Muscle layer of duodenum (tissue), 2 donors: ENCODE measurements at regions not wholly inside any gene's neighbourhood (a gene's known extent, or its start where the extent isn't known, plus 50 kb on each side); places are given as distances from the start of the nearest gene placed in this dataset.
"Not testable (repeated sequence)": the region's sequence is repeated elsewhere in the genome, so short reads cannot be mapped to it uniquely, and the experiment has no call there.

ENCODE experiments used
- H3K27ac ChIP-seq: one replicate; pipeline ENCODE4 v1.7.0; 2013; ENCODE audit warnings: mild to moderate bottlenecking, low read length
- H3K27me3 ChIP-seq: one replicate; pipeline ENCODE4 v1.7.0; 2013; ENCODE audit warnings: low read depth, mild to moderate bottlenecking, control low read depth, low read length
- H3K36me3 ChIP-seq, 2 donors: one replicate each; pipeline ENCODE4 v1.7.0; 2013; ENCODE audit warnings: low read length in 2 of 2, control low read depth in 1 of 2, mild to moderate bottlenecking in 1 of 2; ENCODE audit not compliant: insufficient read depth in 2 of 2, control insufficient read depth in 1 of 2
- H3K4me1 ChIP-seq, 2 donors: one replicate each; pipeline ENCODE4 v1.7.0; 2013; ENCODE audit warnings: low read length in 2 of 2, mild to moderate bottlenecking in 2 of 2, control low read depth in 1 of 2, moderate library complexity in 1 of 2; ENCODE audit not compliant: insufficient read depth in 2 of 2, control insufficient read depth in 1 of 2
- H3K4me3 ChIP-seq, 2 donors: one replicate each; pipeline ENCODE4 v1.7.0; 2013; ENCODE audit warnings: low read length in 2 of 2, low read depth in 1 of 2, mild to moderate bottlenecking in 1 of 2
- H3K9me3 ChIP-seq, 2 donors: one replicate each; pipeline ENCODE4 v1.7.0; 2013; ENCODE audit warnings: low read length in 2 of 2, control low read depth in 1 of 2, mild to moderate bottlenecking in 1 of 2; ENCODE audit not compliant: control insufficient read depth in 1 of 2
- donor health status: healthy.

GRCh38 chr2:183803596-183803995 is 679.4 kb downstream of the NUP35 start:
- peaks cover 0 to 3% of the 10 kb centered on the region in 2 donors for H3K9me3 ChIP-seq
- H3K36me3 ChIP-seq, result no peaks in the 10 kb centered on the region
- no peaks in the 10 kb centered on the region for H3K27me3 ChIP-seq
- H3K4me3 ChIP-seq, result no peak overlapping the region
- H3K4me1 ChIP-seq, result no peaks in the 10 kb centered on the region
- H3K27ac ChIP-seq, result no peak overlapping the region

GRCh38 chr2:183807870-183808269 is 683.6 kb downstream of the NUP35 start:
- Histone ChIP-seq H3K36me3 (no peaks in the 10 kb centered on the region), H3K27ac (no peak overlapping the region), H3K9me3 (peaks cover 0 to 3% of the 10 kb centered on the region in 2 donors), H3K4me3 (no peak overlapping the region), H3K27me3 (no peaks in the 10 kb centered on the region), H3K4me1 (no peaks in the 10 kb centered on the region)

GRCh38 chr2:183809404-183809803 is 685.2 kb downstream of the NUP35 start:
- Histone ChIP-seq H3K27ac (no peak overlapping the region), H3K9me3 (no peaks in the 10 kb centered on the region), H3K27me3 (no peaks in the 10 kb centered on the region), H3K4me1 (no peaks in the 10 kb centered on the region), H3K36me3 (no peaks in the 10 kb centered on the region), H3K4me3 (no peak overlapping the region)

GRCh38 chr2:183811281-183811680 is 687.0 kb downstream of the NUP35 start:
- H3K4me3 ChIP-seq, result no peak overlapping the region
- no peaks in the 10 kb centered on the region for H3K4me1 ChIP-seq
- H3K27me3 ChIP-seq, result no peaks in the 10 kb centered on the region
- no peaks in the 10 kb centered on the region for H3K36me3 ChIP-seq
- H3K9me3 ChIP-seq, result no peaks in the 10 kb centered on the region
- no peak overlapping the region for H3K27ac ChIP-seq

GRCh38 chr2:183812091-183812490 is 687.8 kb downstream of the NUP35 start:
- Histone ChIP-seq H3K27ac (no peak overlapping the region), H3K4me1 (no peaks in the 10 kb centered on the region), H3K36me3 (no peaks in the 10 kb centered on the region), H3K9me3 (no peaks in the 10 kb centered on the region), H3K27me3 (no peaks in the 10 kb centered on the region), H3K4me3 (no peak overlapping the region)

GRCh38 chr2:183825710-183826109 is 701.5 kb downstream of the NUP35 start:
- Histone ChIP-seq H3K4me1 (no peaks in the 10 kb centered on the region), H3K27me3 (no peaks in the 10 kb centered on the region), H3K36me3 (no peaks in the 10 kb centered on the region), H3K9me3 (peaks cover 0 to 9% of the 10 kb centered on the region in 2 donors), H3K27ac (no peak overlapping the region), H3K4me3 (peak overlapping the region in 1 of 2 donors; percentile 14)

GRCh38 chr2:183829931-183830330 is 705.7 kb downstream of the NUP35 start:
- no peaks in the 10 kb centered on the region for H3K36me3 ChIP-seq
- H3K9me3 ChIP-seq, result peaks cover 0 to 9% of the 10 kb centered on the region in 2 donors
- no peak overlapping the region for H3K4me3 ChIP-seq
- no peak overlapping the region for H3K27ac ChIP-seq
- no peaks in the 10 kb centered on the region for H3K27me3 ChIP-seq
- H3K4me1 ChIP-seq, result no peaks in the 10 kb centered on the region

GRCh38 chr2:183837157-183837556 is 712.9 kb downstream of the NUP35 start:
- Histone ChIP-seq H3K27me3 (no peaks in the 10 kb centered on the region), H3K4me3 (no peak overlapping the region), H3K4me1 (no peaks in the 10 kb centered on the region), H3K9me3 (peaks cover 0 to under 1% of the 10 kb centered on the region in 2 donors), H3K36me3 (no peaks in the 10 kb centered on the region), H3K27ac (no peak overlapping the region)

- Histone ChIP-seq H3K27ac (no peak overlapping the region), H3K27me3 (no peaks in the 10 kb centered on the region), H3K4me3 (no peak overlapping the region), H3K9me3 (peaks cover 0 to 4% of the 10 kb centered on the region in 2 donors), H3K4me1 (no peaks in the 10 kb centered on the region), H3K36me3 (no peaks in the 10 kb centered on the region)
Measured at GRCh38 chr2:183838295-183838694, 714.1 kb downstream of the NUP35 start.

- Histone ChIP-seq H3K27me3 (no peaks in the 10 kb centered on the region), H3K4me1 (no peaks in the 10 kb centered on the region), H3K9me3 (peaks cover 0 to 4% of the 10 kb centered on the region in 2 donors), H3K27ac (no peak overlapping the region), H3K36me3 (no peaks in the 10 kb centered on the region), H3K4me3 (no peak overlapping the region)
Measured at GRCh38 chr2:183840061-183840584, 715.9 kb downstream of the NUP35 start.

- not testable (repeated sequence) for H3K36me3 ChIP-seq, H3K27ac ChIP-seq, H3K9me3 ChIP-seq, H3K27me3 ChIP-seq, H3K4me1 ChIP-seq, H3K4me3 ChIP-seq
Measured at GRCh38 chr2:183849826-183850225, 725.6 kb downstream of the NUP35 start.

- Histone ChIP-seq H3K4me1 (no peaks in the 10 kb centered on the region), H3K36me3 (no peaks in the 10 kb centered on the region), H3K27ac (no peak overlapping the region), H3K4me3 (no peak overlapping the region), H3K27me3 (no peaks in the 10 kb centered on the region), H3K9me3 (peaks cover 0 to 4% of the 10 kb centered on the region in 2 donors)
Measured at GRCh38 chr2:183859129-183859528, 734.9 kb downstream of the NUP35 start.
